ENCODE measurements at regions not wholly inside any gene's neighbourhood (a gene's known extent, or its start where the extent isn't known, plus 50 kb on each side); places are given as distances from the start of the nearest gene placed in this dataset.

- H3K79me2 ChIP-seq (ENCODE audit: insufficient read depth, low read length), result no peaks in the 10 kb centered on the region
- ATAC-seq (no peak), DNase-seq (ENCODE audit: low read depth, low spot score) (no peak)
- no peaks in the 10 kb centered on the region for H3K27me3 ChIP-seq (ENCODE audit: insufficient read depth, low read length)
- ChIA-PET CTCF (no interaction called here), POLR2A (no interaction called here), RAD21 (ENCODE audit: low non-redundant PET in 1 of 2, low total read pairs in 2 of 2, uncharacterized antibody in 2 of 2, unreplicated experiment in 2 of 2) (no interaction called here)
- no peaks in the 10 kb centered on the region for H3K4me1 ChIP-seq (ENCODE audit: control insufficient read depth in 1 of 2, insufficient read depth in 2 of 2, low read length in 2 of 2)
- H3K4me3 ChIP-seq (replicated peaks in 1 of 2; ENCODE audit: low read depth in 1 of 2, low read length in 2 of 2), result no peak overlapping the region
- intact Hi-C loops (cut with micrococcal nuclease), result no loop called here
- no peak overlapping the region for H2AFZ ChIP-seq (ENCODE audit: low read depth, low read length, poor library complexity, severe bottlenecking)
- H3K4me2 ChIP-seq (ENCODE audit: low read length), result no peak overlapping the region
- TF ChIP-seq CEBPB (IDR thresholded peaks at IDR 0.05; ENCODE audit: low read depth), result no peak
- TF ChIP-seq, protein P1, sequence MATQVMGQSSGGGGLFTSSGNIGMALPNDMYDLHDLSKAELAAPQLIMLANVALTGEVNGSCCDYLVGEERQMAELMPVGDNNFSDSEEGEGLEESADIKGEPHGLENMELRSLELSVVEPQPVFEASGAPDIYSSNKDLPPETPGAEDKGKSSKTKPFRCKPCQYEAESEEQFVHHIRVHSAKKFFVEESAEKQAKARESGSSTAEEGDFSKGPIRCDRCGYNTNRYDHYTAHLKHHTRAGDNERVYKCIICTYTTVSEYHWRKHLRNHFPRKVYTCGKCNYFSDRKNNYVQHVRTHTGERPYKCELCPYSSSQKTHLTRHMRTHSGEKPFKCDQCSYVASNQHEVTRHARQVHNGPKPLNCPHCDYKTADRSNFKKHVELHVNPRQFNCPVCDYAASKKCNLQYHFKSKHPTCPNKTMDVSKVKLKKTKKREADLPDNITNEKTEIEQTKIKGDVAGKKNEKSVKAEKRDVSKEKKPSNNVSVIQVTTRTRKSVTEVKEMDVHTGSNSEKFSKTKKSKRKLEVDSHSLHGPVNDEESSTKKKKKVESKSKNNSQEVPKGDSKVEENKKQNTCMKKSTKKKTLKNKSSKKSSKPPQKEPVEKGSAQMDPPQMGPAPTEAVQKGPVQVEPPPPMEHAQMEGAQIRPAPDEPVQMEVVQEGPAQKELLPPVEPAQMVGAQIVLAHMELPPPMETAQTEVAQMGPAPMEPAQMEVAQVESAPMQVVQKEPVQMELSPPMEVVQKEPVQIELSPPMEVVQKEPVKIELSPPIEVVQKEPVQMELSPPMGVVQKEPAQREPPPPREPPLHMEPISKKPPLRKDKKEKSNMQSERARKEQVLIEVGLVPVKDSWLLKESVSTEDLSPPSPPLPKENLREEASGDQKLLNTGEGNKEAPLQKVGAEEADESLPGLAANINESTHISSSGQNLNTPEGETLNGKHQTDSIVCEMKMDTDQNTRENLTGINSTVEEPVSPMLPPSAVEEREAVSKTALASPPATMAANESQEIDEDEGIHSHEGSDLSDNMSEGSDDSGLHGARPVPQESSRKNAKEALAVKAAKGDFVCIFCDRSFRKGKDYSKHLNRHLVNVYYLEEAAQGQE (IDR thresholded peaks at IDR 0.05; ENCODE audit: low read depth), result no peak
- no peak for TF ChIP-seq EZH2 (IDR thresholded peaks at IDR 0.05)
- no peak for TF ChIP-seq SIN3A (IDR thresholded peaks at IDR 0.05; ENCODE audit: low read depth)
- no peak for TF ChIP-seq TCF7L2 (IDR thresholded peaks at IDR 0.05; ENCODE audit: borderline replicate concordance, extremely low read depth, insufficient read depth, insufficient read length)
- TF ChIP-seq YY1 (IDR thresholded peaks at IDR 0.05; ENCODE audit: extremely low read depth, insufficient replicate concordance, low read depth, low read length), result no peak
- TF ChIP-seq SP1 (IDR thresholded peaks at IDR 0.05; ENCODE audit: low read depth), result no peak
- TF ChIP-seq ZNF274 (IDR thresholded peaks at IDR 0.05; ENCODE audit: low read depth, low read length), result no peak
- TF ChIP-seq, protein P2, sequence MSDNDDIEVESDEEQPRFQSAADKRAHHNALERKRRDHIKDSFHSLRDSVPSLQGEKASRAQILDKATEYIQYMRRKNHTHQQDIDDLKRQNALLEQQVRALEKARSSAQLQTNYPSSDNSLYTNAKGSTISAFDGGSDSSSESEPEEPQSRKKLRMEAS (IDR thresholded peaks at IDR 0.05), result no peak
- TF ChIP-seq POLR2A (IDR thresholded peaks at IDR 0.05; ENCODE audit: borderline replicate concordance, extremely low read depth, insufficient read depth, insufficient read length), result no peak
- TF ChIP-seq, protein P3, sequence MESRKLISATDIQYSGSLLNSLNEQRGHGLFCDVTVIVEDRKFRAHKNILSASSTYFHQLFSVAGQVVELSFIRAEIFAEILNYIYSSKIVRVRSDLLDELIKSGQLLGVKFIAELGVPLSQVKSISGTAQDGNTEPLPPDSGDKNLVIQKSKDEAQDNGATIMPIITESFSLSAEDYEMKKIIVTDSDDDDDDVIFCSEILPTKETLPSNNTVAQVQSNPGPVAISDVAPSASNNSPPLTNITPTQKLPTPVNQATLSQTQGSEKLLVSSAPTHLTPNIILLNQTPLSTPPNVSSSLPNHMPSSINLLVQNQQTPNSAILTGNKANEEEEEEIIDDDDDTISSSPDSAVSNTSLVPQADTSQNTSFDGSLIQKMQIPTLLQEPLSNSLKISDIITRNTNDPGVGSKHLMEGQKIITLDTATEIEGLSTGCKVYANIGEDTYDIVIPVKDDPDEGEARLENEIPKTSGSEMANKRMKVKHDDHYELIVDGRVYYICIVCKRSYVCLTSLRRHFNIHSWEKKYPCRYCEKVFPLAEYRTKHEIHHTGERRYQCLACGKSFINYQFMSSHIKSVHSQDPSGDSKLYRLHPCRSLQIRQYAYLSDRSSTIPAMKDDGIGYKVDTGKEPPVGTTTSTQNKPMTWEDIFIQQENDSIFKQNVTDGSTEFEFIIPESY (IDR thresholded peaks at IDR 0.05; ENCODE audit: extremely low read depth, insufficient replicate concordance, low read length), result no peak
- TF ChIP-seq ELF1 (IDR thresholded peaks at IDR 0.05; ENCODE audit: borderline replicate concordance, low read depth), result no peak
- no peak for TF ChIP-seq FOSL1 (IDR thresholded peaks at IDR 0.05; ENCODE audit: low read depth)
- TF ChIP-seq SRF (IDR thresholded peaks at IDR 0.05; ENCODE audit: low read depth), result no peak
- no peak for TF ChIP-seq ATF3 (IDR thresholded peaks at IDR 0.05)
- no peak overlapping the region for H3K9ac ChIP-seq (ENCODE audit: low read length)
- BruUV-seq (replicated peaks), result no TSS peak
- H3K27ac ChIP-seq (ENCODE audit: low read depth, low read length), result no peak overlapping the region
- H4K20me1 ChIP-seq (ENCODE audit: insufficient read depth), result no peaks in the 10 kb centered on the region
- H3K36me3 ChIP-seq (ENCODE audit: control insufficient read depth in 1 of 2, insufficient read depth in 2 of 2, low read length in 2 of 2), result no peaks in the 10 kb centered on the region
- no peaks in the 10 kb centered on the region for H3K9me2 ChIP-seq (ENCODE audit: insufficient read depth)
- H3K9me3 ChIP-seq (ENCODE audit: control insufficient read depth in 1 of 2, insufficient read depth in 1 of 2, low read depth in 1 of 2, low read length in 2 of 2), result peaks cover 0 to 3% of the 10 kb centered on the region in 2 experiments; a peak in 1 of 4 replicates
Observed at GRCh38 chr6:48986845-48987244, 476.2 kb downstream of the MMUT start.
